Posterior vena cava (tissue), 2 donors: ENCODE measurements at regions not wholly inside any gene's neighbourhood (a gene's known extent, or its start where the extent isn't known, plus 50 kb on each side); places are given as distances from the start of the nearest gene placed in this dataset.

Experiments used
- DNase-seq: peaks from one replicate; pipeline ENCODE4 v3.0.0-alpha.2; 2020; ENCODE audit warnings: low spot score
- intact Hi-C, 2 donors: fragments of 100-400 bp; cut with DNase I; formaldehyde crosslinking; loops; one replicate each; pipeline versions ENCODE4 v1.14.1 to v1.14.2; 2022 to 2023
- donor health status: DM: yes; HTN: yes; CAD: no.
- donor health status: DM: yes; HTN: yes; CAD: no.

GRCh38 chr19:28920269-28921066 is 292.5 kb downstream of the UQCRFS1 start:
- DNase-seq: no peak
- intact Hi-C loops: loop anchor here in 1 of 2 donors (2.0 kb wide), 1 partner anchor 30 kb away; no protein-coding TSS in a partner anchor

- DNase-seq: no peak
- intact Hi-C loops: no loop called here
Measured at GRCh38 chr19:28917621-28918020, 295.3 kb downstream of the UQCRFS1 start.

- intact Hi-C loops: no loop called here
Measured at GRCh38 chr19:28915737-28916460, 297.1 kb downstream of the UQCRFS1 start.

GRCh38 chr19:28915202-28915601 is 297.7 kb downstream of the UQCRFS1 start:
- no peak for DNase-seq
- intact Hi-C loops: no loop called here

More at GRCh38 chr19:28915737-28916460, 297.1 kb downstream of the UQCRFS1 start:
- no peak for DNase-seq

- intact Hi-C loops: no loop called here
- no peak for DNase-seq
Measured at GRCh38 chr19:28914173-28914572, 298.8 kb downstream of the UQCRFS1 start.

GRCh38 chr19:28913626-28914025 is 299.3 kb downstream of the UQCRFS1 start:
- intact Hi-C loops: no loop called here
- DNase-seq: no peak

GRCh38 chr19:28908941-28909340 is 304.0 kb downstream of the UQCRFS1 start:
- DNase-seq: no peak
- intact Hi-C loops: no loop called here

- no peak for DNase-seq
- intact Hi-C loops: no loop called here
Measured at GRCh38 chr19:28907534-28907933, 305.4 kb downstream of the UQCRFS1 start.

GRCh38 chr19:28905996-28906395 is 307.0 kb downstream of the UQCRFS1 start:
- no peak for DNase-seq
- intact Hi-C loops: no loop called here

- DNase-seq: no peak
Measured at GRCh38 chr19:28899703-28900102, 313.2 kb downstream of the UQCRFS1 start.

GRCh38 chr19:28898249-28898648 is 314.7 kb downstream of the UQCRFS1 start:
- no peak for DNase-seq
- intact Hi-C loops: no loop called here

More at GRCh38 chr19:28899703-28900102, 313.2 kb downstream of the UQCRFS1 start:
- intact Hi-C loops: no loop called here

- intact Hi-C loops: loop anchor here in 1 of 2 donors (2.0 to 5.0 kb wide), 2 partner anchors 31 to 738 kb away; no protein-coding TSS in a partner anchor
- DNase-seq: no peak
Measured at GRCh38 chr19:28889941-28890670, 322.8 kb downstream of the UQCRFS1 start.

GRCh38 chr19:28887920-28888618 is 324.9 kb downstream of the UQCRFS1 start:
- intact Hi-C loops: loop anchor here in 1 of 2 donors (5.0 kb wide), 1 partner anchor 736 kb away; no protein-coding TSS in a partner anchor
- DNase-seq: no peak

- no peak for DNase-seq
- intact Hi-C loops: loop anchor here in 1 of 2 donors (5.0 kb wide), 1 partner anchor 734 kb away; no protein-coding TSS in a partner anchor
Measured at GRCh38 chr19:28886708-28887107, 326.2 kb downstream of the UQCRFS1 start.

- intact Hi-C loops: loop anchor here in 1 of 2 donors (5.0 kb wide), 1 partner anchor 734 kb away; no protein-coding TSS in a partner anchor
- no peak for DNase-seq
Measured at GRCh38 chr19:28885965-28886364, 327.0 kb downstream of the UQCRFS1 start.

GRCh38 chr19:28884786-28885476 is 328.0 kb downstream of the UQCRFS1 start:
- no peak for DNase-seq
- intact Hi-C loops: loop anchor here in 1 of 2 donors (5.0 kb wide), 1 partner anchor 733 kb away; no protein-coding TSS in a partner anchor

- DNase-seq: peak; percentile 85
- intact Hi-C loops: no loop called here
Measured at GRCh38 chr19:28883241-28883693, 329.7 kb downstream of the UQCRFS1 start.

- no peak for DNase-seq
- intact Hi-C loops: no loop called here
Measured at GRCh38 chr19:28882818-28883217, 330.1 kb downstream of the UQCRFS1 start.
